ENCODE measurements at regions not wholly inside any gene's neighbourhood (a gene's known extent, or its start where the extent isn't known, plus 50 kb on each side); places are given as distances from the start of the nearest gene placed in this dataset.

- H3K4me2 ChIP-seq (ENCODE audit: low read depth, low read length) = no peak overlapping the region
- H2AFZ ChIP-seq (ENCODE audit: low read length) = no peak overlapping the region
- ChIA-PET POLR2A (no interaction called here), CTCF (ENCODE audit: low intra/inter-chr PET ratio, low total read pairs) (no interaction called here)
- intact Hi-C loops (cut with micrococcal nuclease; ENCODE audit: unreplicated experiment) = no loop called here
- no TSS peak for BruUV-seq (replicated peaks)
- H4K20me1 ChIP-seq (ENCODE audit: insufficient read depth, low read length) = no peaks in the 10 kb centered on the region
- WGBS (ENCODE audit: low lambda C conversion rate) = 56% methylated on average over 4 of the region's 4 CpGs
- FAIRE-seq (no peak), ATAC-seq (no peak), DNase-seq (ENCODE audit: low spot score) (no peak)
- H3K27me3 ChIP-seq (ENCODE audit: control insufficient read depth in 1 of 2, insufficient read depth in 2 of 2, low read length in 2 of 2) = no peaks in the 10 kb centered on the region
- no peak overlapping the region for H3K9ac ChIP-seq (ENCODE audit: insufficient read depth, low read depth, low read length)
- H3K9me3 ChIP-seq (ENCODE audit: low read length) = no peaks in the 10 kb centered on the region
- TF ChIP-seq MAFF (IDR thresholded peaks at IDR 0.05; ENCODE audit: low read depth, low read length) (no peak), SAFB2 (CRISPR knock-in tag; IDR thresholded peaks at IDR 0.05; ENCODE audit: borderline replicate concordance, low read depth) (no peak), ZKSCAN1 (IDR thresholded peaks at IDR 0.05; ENCODE audit: low read length) (no peak)
- H3K4me3 ChIP-seq (replicated peaks in 1 of 3; ENCODE audit: insufficient read depth in 1 of 3, low read depth in 2 of 3, low read length in 3 of 3) = no peak overlapping the region
- no peaks in the 10 kb centered on the region for H3K4me1 ChIP-seq (ENCODE audit: insufficient read depth, low read length)
- no peak overlapping the region for H3K27ac ChIP-seq (ENCODE audit: extremely low read length, insufficient read depth, low read length)
- no peaks in the 10 kb centered on the region for H3K79me2 ChIP-seq (ENCODE audit: insufficient read depth, low read length)
- in situ Hi-C loops (cut with HindIII; ENCODE audit: extremely low pct_ligation_motif_present, low pct_unique_long_range_greater_than_20kb) = no loop called here
- no peaks in the 10 kb centered on the region for H3K36me3 ChIP-seq (replicated peaks in 1 of 2; ENCODE audit: control insufficient read depth in 1 of 2, insufficient read depth in 2 of 2, low read length in 2 of 2)
Observed at GRCh38 chr1:30263405-30263804, 460.0 kb downstream of the MATN1 start.

DNA sequence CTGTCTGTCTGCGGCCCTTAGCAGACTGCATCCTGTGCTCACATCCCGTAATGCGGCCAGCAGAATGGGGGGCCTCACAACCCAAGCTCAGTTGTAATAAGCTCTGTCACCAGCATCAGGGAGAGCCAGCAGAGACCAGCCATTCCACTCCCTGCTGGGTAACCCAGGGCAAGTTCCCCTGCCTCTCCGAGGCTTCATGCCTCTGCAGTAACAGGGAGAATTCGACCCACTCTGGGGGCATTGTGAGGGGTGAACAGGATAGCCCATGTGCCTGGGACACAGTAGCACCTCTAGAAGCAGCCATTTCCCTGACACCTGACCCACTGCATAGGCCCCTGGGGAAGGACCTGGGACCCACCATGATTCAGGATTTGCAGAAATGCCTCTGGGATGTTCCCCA, 461.2 kb downstream of the MATN1 start:
- BruUV-seq (replicated peaks) = no TSS peak
- no peak overlapping the region for H3K4me3 ChIP-seq (replicated peaks in 1 of 3; ENCODE audit: insufficient read depth in 1 of 3, low read depth in 2 of 3, low read length in 3 of 3)
- POLR2A ChIA-PET = no interaction called here
- WGBS (ENCODE audit: low lambda C conversion rate) = 28% methylated on average over 4 of the region's 5 CpGs
- peaks cover 0 to 1% of the 10 kb centered on the region in 2 experiments; a peak in 1 of 5 replicates for H3K27me3 ChIP-seq (ENCODE audit: control insufficient read depth in 1 of 2, insufficient read depth in 2 of 2, low read length in 2 of 2)
- FAIRE-seq (no peak), DNase-seq (ENCODE audit: low spot score) (no peak), ATAC-seq (no peak)
- no peaks in the 10 kb centered on the region for H3K9me3 ChIP-seq (ENCODE audit: low read length)
- H3K4me1 ChIP-seq (ENCODE audit: insufficient read depth, low read length) = no peaks in the 10 kb centered on the region
- CTCF ChIA-PET (ENCODE audit: low intra/inter-chr PET ratio, low total read pairs) = no interaction called here
- no peak for TF ChIP-seq SMAD3 (CRISPR knock-in tag; IDR thresholded peaks at IDR 0.05)
- TF ChIP-seq HMGA1 (CRISPR knock-in tag; conservative IDR thresholded peaks at IDR 0.05) = no peak
- no peak for TF ChIP-seq SRF (IDR thresholded peaks at IDR 0.05; ENCODE audit: low read depth, low read length)
- TF ChIP-seq PHF20 (CRISPR knock-in tag; IDR thresholded peaks at IDR 0.05) = no peak
- no peak for TF ChIP-seq REL (CRISPR knock-in tag; conservative IDR thresholded peaks at IDR 0.05)
- no peak for TF ChIP-seq FIP1L1 (IDR thresholded peaks at IDR 0.05; ENCODE audit: borderline replicate concordance, insufficient read depth, low read depth, low read length)
- no peak for TF ChIP-seq ZFY (CRISPR knock-in tag; IDR thresholded peaks at IDR 0.05)
- no peak for TF ChIP-seq RFX5 (IDR thresholded peaks at IDR 0.05; ENCODE audit: low read depth, low read length)
- TF ChIP-seq DNMT3B (CRISPR knock-in tag; conservative IDR thresholded peaks at IDR 0.05) = no peak
- no peak overlapping the region for H2AFZ ChIP-seq (ENCODE audit: low read length)
- H3K9ac ChIP-seq (ENCODE audit: insufficient read depth, low read depth, low read length) = no peak overlapping the region
- no peaks in the 10 kb centered on the region for H3K79me2 ChIP-seq (ENCODE audit: insufficient read depth, low read length)
- no peaks in the 10 kb centered on the region for H4K20me1 ChIP-seq (ENCODE audit: insufficient read depth, low read length)
- H3K27ac ChIP-seq (ENCODE audit: extremely low read length, insufficient read depth, low read length) = no peak overlapping the region
- in situ Hi-C loops (cut with HindIII; ENCODE audit: extremely low pct_ligation_motif_present, low pct_unique_long_range_greater_than_20kb) = no loop called here
- no peak overlapping the region for H3K4me2 ChIP-seq (ENCODE audit: low read depth, low read length)
- intact Hi-C loops (cut with micrococcal nuclease; ENCODE audit: unreplicated experiment) = no loop called here
- H3K36me3 ChIP-seq (replicated peaks in 1 of 2; ENCODE audit: control insufficient read depth in 1 of 2, insufficient read depth in 2 of 2, low read length in 2 of 2) = no peaks in the 10 kb centered on the region
